ENCODE measurements at regions not wholly inside any gene's neighbourhood (a gene's known extent, or its start where the extent isn't known, plus 50 kb on each side); places are given as distances from the start of the nearest gene placed in this dataset.

GRCh38 chr2:48852938-48853337 lies 97.4 kb upstream of the LHCGR start:
- Mint-ChIP-seq H3K9me3 (no peaks in the 10 kb centered on the region), H3K27ac (no peak overlapping the region), H3K36me3 (ENCODE audit: insufficient read depth in 1 of 3, low read depth in 3 of 3) (no peaks in the 10 kb centered on the region; a peak in 1 of 7 replicates), H3K4me3 (no peak overlapping the region), H3K4me1 (no peaks in the 10 kb centered on the region), H3K27me3 (ENCODE audit: low read depth) (no peaks in the 10 kb centered on the region)
- no peak overlapping the region for H3K9ac ChIP-seq (ENCODE audit: extremely low read depth, insufficient read length, low read length)
- H3K23me2 ChIP-seq (ENCODE audit: insufficient read length, low read depth, low read length, poor library complexity, severe bottlenecking), result no peaks in the 10 kb centered on the region
- H3K79me1 ChIP-seq (ENCODE audit: insufficient read depth, low read depth, low read length, poor library complexity, severe bottlenecking), result no peaks in the 10 kb centered on the region
- H3K9me3 ChIP-seq (ENCODE audit: control insufficient read depth, low read depth, low read length), result no peaks in the 10 kb centered on the region
- H3K14ac ChIP-seq (ENCODE audit: insufficient read depth, low read length), result no peak overlapping the region
- H2BK12ac ChIP-seq (ENCODE audit: insufficient read length, low read depth, low read length), result no peak overlapping the region
- no peak overlapping the region for H2BK120ac ChIP-seq (ENCODE audit: low read depth, low read length, poor library complexity, severe bottlenecking)
- H3K23ac ChIP-seq (ENCODE audit: insufficient read length, low read depth, low read length), result no peak overlapping the region
- H3K4me1 ChIP-seq (ENCODE audit: insufficient read depth, low read length), result no peaks in the 10 kb centered on the region
- no peaks in the 10 kb centered on the region for H3K79me2 ChIP-seq (ENCODE audit: insufficient read depth, low read length)
- no peak overlapping the region for H2BK20ac ChIP-seq (ENCODE audit: low read depth, low read length, poor library complexity, severe bottlenecking)
- no peak overlapping the region for H3K27ac ChIP-seq (ENCODE audit: insufficient read length, low read depth, low read length)
- no peak overlapping the region for H2BK5ac ChIP-seq (ENCODE audit: insufficient read length, low read length)
- no peak for TF ChIP-seq CTCF (conservative IDR thresholded peaks at IDR 0.05)
- no peak overlapping the region for H4K8ac ChIP-seq (replicated peaks; ENCODE audit: insufficient read length, low read depth, low read length)
- DNase-seq, result no peak
- H3K18ac ChIP-seq (ENCODE audit: insufficient read length, low read depth, low read length), result no peak overlapping the region
- no peak overlapping the region for H4K91ac ChIP-seq (ENCODE audit: insufficient read length, low read depth, low read length)
- no CpG with 5 or more reads among the region's 1 CpG for WGBS (ENCODE audit: extremely low coverage, insufficient read length, low lambda C conversion rate)
- no peaks in the 10 kb centered on the region for H4K20me1 ChIP-seq (ENCODE audit: control insufficient read depth, insufficient read depth, insufficient read length)
- no peak overlapping the region for H3T11ph ChIP-seq (ENCODE audit: low read length)
- H3K4me2 ChIP-seq (ENCODE audit: insufficient read depth, insufficient read length, low read length), result no peak overlapping the region
- H2BK15ac ChIP-seq (ENCODE audit: low read depth, low read length), result no peak overlapping the region
- H3K27me3 ChIP-seq (ENCODE audit: insufficient read depth, low read length), result no peaks in the 10 kb centered on the region
- H3K56ac ChIP-seq (ENCODE audit: insufficient read length, low read depth, low read length), result no peak overlapping the region
- H2AK5ac ChIP-seq (ENCODE audit: insufficient read length, low read length), result no peak overlapping the region
- H2AFZ ChIP-seq (ENCODE audit: low read length), result no peak overlapping the region
- no peak overlapping the region for H4K5ac ChIP-seq (ENCODE audit: insufficient read length, low read depth, low read length)
- no peak overlapping the region for H3K4ac ChIP-seq (ENCODE audit: low read depth, low read length)
